HG03060 (cell line): ENCODE measurements at regions not wholly inside any gene's neighbourhood (a gene's known extent, or its start where the extent isn't known, plus 50 kb on each side); places are given as distances from the start of the nearest gene placed in this dataset.
"Not testable (repeated sequence)": the region's sequence is repeated elsewhere in the genome, so short reads cannot be mapped to it uniquely, and the experiment has no call there.

Experiments
- ATAC-seq: cut with Tn5 transposase; IDR thresholded peaks from one replicate; pipeline ENCODE4 v1.9.1; 2021; ENCODE audit warnings: low read depth, moderate number of reproducible peaks; ENCODE audit not compliant: unreplicated experiment

GRCh38 chr7:69402696-69403095 is 195.6 kb upstream of the AUTS2 start:
- ATAC-seq, result no peak

GRCh38 chr7:69403169-69403568 is 195.1 kb upstream of the AUTS2 start:
- no peak for ATAC-seq

GRCh38 chr7:69411018-69411417 is 187.3 kb upstream of the AUTS2 start:
- ATAC-seq, result no peak

- no peak for ATAC-seq
Measured at GRCh38 chr7:69411466-69411865, 186.8 kb upstream of the AUTS2 start.

- ATAC-seq, result peak; percentile 98
Measured at GRCh38 chr7:69412331-69413146, 185.7 kb upstream of the AUTS2 start.

GRCh38 chr7:69414555-69414954 is 183.7 kb upstream of the AUTS2 start:
- no peak for ATAC-seq

GRCh38 chr7:69418869-69419670 is 179.2 kb upstream of the AUTS2 start:
- no peak for ATAC-seq

DNA sequence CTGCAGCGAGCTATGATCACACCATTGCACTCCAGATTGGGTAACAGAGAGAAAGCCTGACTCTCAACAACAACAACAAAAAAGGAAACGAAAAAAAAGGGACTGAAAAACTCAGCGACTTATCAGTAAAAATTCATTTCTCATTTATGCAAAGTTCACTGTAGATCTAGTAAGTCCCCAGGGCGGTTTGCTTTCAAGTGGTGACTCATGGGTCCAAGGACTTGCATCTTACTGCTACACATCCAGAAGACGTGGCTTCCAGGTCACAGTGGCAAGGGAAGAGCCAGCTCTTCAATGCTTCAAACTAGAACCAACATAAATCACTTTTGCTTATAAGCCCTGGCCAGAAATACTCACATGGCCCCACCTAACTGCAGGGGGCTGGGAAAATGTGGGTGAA is 178.3 kb upstream of the AUTS2 start:
- no peak for ATAC-seq

DNA sequence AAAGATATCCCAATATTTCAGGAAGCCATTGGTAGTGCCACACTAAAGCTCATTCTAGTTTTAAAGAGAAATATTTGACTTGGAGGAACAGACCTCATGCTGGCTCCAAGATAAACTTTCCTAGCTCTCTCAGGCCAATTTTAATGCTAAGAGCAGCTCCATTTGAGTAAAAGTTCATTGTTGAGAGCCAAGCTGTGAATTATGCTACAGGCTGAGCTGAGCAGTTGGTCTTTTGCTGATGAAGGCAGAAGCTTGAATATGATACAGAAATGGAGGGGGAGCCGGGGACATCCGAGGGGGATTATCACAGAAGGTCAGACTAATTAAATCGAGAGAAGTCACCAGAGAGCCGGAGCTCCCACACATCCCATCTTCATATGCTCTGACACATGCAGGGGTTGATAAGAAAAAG is 175.7 kb upstream of the AUTS2 start:
- no peak for ATAC-seq

DNA sequence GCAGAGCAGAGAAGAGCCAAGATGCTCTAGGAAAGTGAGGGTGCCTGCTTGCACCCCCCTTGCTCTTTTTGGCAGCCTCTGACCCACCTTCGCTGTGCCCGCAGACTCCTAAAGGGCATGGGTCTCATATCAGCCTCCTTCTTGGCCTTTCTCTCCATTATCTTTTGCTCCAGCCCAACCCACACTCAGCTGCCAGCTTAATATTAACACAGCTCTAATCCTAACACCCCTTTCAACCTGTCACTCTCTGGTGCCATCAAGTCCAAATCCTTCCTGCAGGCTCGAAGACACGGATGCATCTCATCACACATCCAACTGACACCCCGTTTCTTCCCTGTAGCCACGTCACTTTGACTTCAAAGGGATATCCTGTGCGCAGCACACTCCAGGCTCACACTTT is 171.6 kb upstream of the AUTS2 start:
- no peak for ATAC-seq

DNA sequence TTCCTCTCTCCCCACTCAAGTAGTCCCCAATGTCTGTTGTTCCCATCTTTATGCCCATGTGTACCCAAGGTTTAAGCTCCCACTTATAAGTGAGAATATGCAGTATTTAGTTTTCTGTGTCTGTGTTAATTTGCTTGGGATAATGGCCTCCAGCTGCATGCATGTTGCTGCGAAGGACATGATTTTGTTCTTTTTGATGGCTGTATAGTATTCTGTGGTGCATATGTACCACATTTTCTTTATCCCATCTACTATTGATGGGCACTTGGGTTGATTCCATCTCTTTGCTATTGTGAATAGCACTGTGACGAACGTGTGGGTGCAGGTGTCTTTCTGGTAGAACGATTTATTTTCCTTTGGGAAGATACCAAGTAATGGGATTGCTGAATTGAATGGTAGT is 170.2 kb upstream of the AUTS2 start:
- no peak for ATAC-seq

DNA sequence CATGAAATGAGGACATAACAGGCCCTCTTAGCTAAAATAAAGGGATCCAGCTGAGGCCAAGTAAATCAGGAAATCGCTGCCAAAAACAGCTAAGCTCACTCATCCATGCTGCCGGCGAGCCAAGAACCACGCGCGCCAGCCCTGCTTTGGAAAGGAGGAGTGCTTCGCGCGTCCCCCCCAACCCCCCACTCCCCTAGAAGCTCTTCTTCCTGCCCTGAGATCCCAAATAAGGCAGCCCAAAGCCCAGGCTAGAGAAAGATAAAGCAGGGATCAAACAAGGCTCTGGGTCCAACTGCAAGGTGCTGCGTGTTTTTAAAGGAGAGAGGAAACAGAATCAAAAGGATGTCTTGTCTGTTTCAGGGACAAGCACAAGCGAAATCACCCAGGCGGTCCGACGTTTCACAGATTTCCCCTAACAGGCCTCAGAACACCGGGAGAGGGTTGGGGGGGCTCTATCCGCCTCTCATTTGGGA is 168.3 kb upstream of the AUTS2 start:
- ATAC-seq, result no peak

- no peak for ATAC-seq
Measured at GRCh38 chr7:69430384-69431021, 167.8 kb upstream of the AUTS2 start.

DNA sequence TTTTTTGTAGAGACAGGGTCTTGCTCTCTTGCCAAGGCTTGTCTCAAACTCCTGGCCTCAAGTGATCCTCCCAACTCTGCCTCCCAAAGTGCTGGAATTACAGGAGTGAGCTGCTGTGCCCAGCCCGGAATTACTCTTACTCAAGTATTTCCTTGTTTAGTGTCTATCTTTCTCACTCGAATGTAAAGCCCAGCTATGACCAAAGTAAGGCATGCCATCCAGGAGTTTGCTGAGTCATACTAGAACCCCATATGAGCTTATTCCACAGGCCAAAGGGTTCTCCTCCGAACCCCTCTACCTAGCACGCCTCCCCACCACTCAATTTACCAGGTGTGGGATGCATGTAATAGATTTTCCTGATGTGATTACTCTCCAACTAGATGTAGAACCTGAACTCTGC is 166.6 kb upstream of the AUTS2 start:
- ATAC-seq, result no peak

DNA sequence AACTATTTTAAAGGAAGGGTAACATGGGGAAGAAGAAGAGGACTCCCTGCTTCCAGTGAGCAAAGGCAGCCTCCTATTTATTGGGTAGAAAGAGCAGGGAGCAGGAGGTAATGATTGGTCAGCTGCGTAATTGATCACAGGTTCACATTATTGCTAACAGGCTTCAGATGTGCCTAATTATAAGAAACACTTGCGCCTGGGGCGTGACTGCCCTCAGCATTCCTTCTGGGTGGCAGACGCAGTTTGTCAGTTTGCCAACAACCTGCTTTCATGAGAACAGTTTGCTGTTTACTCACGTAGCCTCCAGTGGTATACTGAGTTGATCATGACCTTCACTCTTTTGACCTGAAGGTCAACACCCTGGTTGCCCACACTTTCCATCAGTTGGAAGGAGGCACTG is 166.0 kb upstream of the AUTS2 start:
- ATAC-seq, result not testable (repeated sequence)

DNA sequence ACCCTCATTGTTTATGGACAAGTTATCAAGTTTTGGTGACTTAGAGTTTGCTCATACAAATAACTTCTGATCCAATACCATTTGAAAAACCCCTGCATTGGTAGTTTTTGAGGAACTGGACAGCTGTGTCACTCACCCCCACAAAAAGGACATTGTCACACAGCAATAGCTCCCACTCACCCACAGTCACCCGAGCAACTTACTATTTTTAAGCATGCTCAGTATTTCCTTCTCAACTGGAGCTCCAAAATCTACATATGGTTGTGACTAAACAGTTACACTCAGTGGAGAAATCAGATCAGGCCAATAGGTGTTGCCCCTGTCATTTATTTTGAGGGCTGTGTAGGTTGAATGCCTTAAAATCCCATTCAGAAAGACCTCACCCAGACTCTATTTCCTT is 165.2 kb upstream of the AUTS2 start:
- ATAC-seq, result no peak

GRCh38 chr7:69434398-69434815 is 163.9 kb upstream of the AUTS2 start:
- ATAC-seq, result peak; percentile 51

DNA sequence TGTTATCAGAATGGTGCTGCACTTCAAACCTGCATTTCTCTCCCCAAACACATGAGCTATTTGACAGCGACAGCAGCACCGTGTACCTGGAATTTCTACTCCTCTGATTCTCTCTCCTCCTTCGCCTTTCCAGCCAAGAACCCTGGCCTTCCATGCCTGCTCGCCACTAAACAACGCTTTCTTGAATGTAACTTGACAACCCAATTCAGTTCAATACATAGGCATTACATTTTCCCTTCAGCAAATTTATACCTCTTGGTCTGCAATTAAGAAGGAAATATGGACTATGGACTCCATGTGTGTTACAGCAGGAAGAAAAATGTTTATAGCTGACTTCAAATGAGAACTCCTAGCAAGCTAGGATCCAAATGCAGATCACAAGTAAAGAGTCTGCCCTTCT is 162.6 kb upstream of the AUTS2 start:
- no peak for ATAC-seq

- no peak for ATAC-seq
Measured at GRCh38 chr7:69436946-69437345, 161.3 kb upstream of the AUTS2 start.

GRCh38 chr7:69438584-69439412 is 159.5 kb upstream of the AUTS2 start:
- no peak for ATAC-seq
